ENCODE measurements at regions not wholly inside any gene's neighbourhood (a gene's known extent, or its start where the extent isn't known, plus 50 kb on each side); places are given as distances from the start of the nearest gene placed in this dataset.

GRCh38 chr17:27701963-27702362 is 71.0 kb downstream of the LGALS9 start:
- Mint-ChIP-seq H3K4me3 (no peak overlapping the region), H3K4me1 (no peaks in the 10 kb centered on the region), H3K27ac (peak overlapping the region in 1 of 8 donors; percentile 41), H3K36me3 (peaks cover 0 to 5% (median 0%) of the 10 kb centered on the region in 3 donors), H3K27me3 (peaks cover 20 to 58% of the 10 kb centered on the region in 2 donors), H3K9me3 (peaks cover 14 to 34% (median 25%) of the 10 kb centered on the region in 5 donors)
- H3K27ac ChIP-seq (ENCODE audit: low read depth, low read length): no peak overlapping the region
- ChIA-PET CTCF (no interaction called here), POLR2A (no interaction called here)
- no peak for DNase-seq
- no peak overlapping the region for H3K4me3 ChIP-seq (ENCODE audit: low read length)
- no peaks in the 10 kb centered on the region for H3K36me3 ChIP-seq (ENCODE audit: insufficient read depth, low read length)
- no peaks in the 10 kb centered on the region for H3K27me3 ChIP-seq (ENCODE audit: insufficient read depth, low read length, poor library complexity, severe bottlenecking)
- H3K4me1 ChIP-seq (ENCODE audit: insufficient read depth, low read length): no peaks in the 10 kb centered on the region
- no peaks in the 10 kb centered on the region for H3K9me3 ChIP-seq (ENCODE audit: low read length)
